MCF 10A (cell line): ENCODE measurements at regions not wholly inside any gene's neighbourhood (a gene's known extent, or its start where the extent isn't known, plus 50 kb on each side); places are given as distances from the start of the nearest gene placed in this dataset.

Experiments
- BruUV-seq: library from RNA; stranded (reverse); fragments of 400-500 nt; replicated peaks from 2 replicates; lab custom pipeline; 2021; lab: Mats Ljungman, UMichigan
- CTCF ChIA-PET: fragments of 300-600 bp; sonication (Branson Sonifier 250); formaldehyde crosslinking; extraction: SDS; loops from one replicate; lab custom pipeline; 2021; ENCODE audit warnings: antibody characterized with exemption, inconsistent platforms; lab: Yijun Ruan, JAX
- POLR2A ChIA-PET: fragments of 300-600, 350-650 bp; sonication (Branson Sonifier 250); formaldehyde crosslinking; extraction: SDS; loops from one replicate; lab custom pipeline; 2020; ENCODE audit warnings: antibody characterized with exemption, inconsistent platforms; lab: Yijun Ruan, JAX
- DNase-seq: peaks from one replicate; pipeline ENCODE4 v3.0.0-alpha.2; 2018; ENCODE audit not compliant: unreplicated experiment
- H3K27ac Mint-ChIP-seq: one replicate; pipeline ENCODE4 v1.8.0; 2022; ENCODE audit warnings: mild to moderate bottlenecking, low read depth, mixed read lengths; ENCODE audit not compliant: unreplicated experiment
- H3K27me3 Mint-ChIP-seq: one replicate; pipeline ENCODE4 v1.8.0; 2022; ENCODE audit warnings: mixed read lengths; ENCODE audit not compliant: insufficient read depth, unreplicated experiment
- H3K36me3 Mint-ChIP-seq: one replicate; pipeline ENCODE4 v1.8.0; 2022; ENCODE audit warnings: mild to moderate bottlenecking, moderate library complexity, mixed read lengths; ENCODE audit not compliant: insufficient read depth, unreplicated experiment
- H3K4me1 Mint-ChIP-seq: one replicate; pipeline ENCODE4 v1.8.0; 2022; ENCODE audit warnings: mixed read lengths; ENCODE audit not compliant: insufficient read depth, unreplicated experiment
- H3K4me3 Mint-ChIP-seq: one replicate; pipeline ENCODE4 v1.8.0; 2022; ENCODE audit warnings: mild to moderate bottlenecking, moderate library complexity, mixed read lengths; ENCODE audit not compliant: unreplicated experiment
- H3K9me3 Mint-ChIP-seq: one replicate; pipeline ENCODE4 v1.8.0; 2022; ENCODE audit warnings: mixed read lengths; ENCODE audit not compliant: unreplicated experiment
- intact Hi-C: fragments of 100-400 bp; cut with micrococcal nuclease; formaldehyde crosslinking; loops from 2 replicates; pipeline ENCODE4 v1.14.1; 2022
- TF ChIP-seq, protein P1 (sequence below): fragments of 200-600 bp; IDR thresholded peaks from one replicate; pipeline ENCODE4 v1.8.0; 2022; ENCODE audit warnings: antibody characterized with exemption, mild to moderate bottlenecking; ENCODE audit not compliant: unreplicated experiment

DNA sequence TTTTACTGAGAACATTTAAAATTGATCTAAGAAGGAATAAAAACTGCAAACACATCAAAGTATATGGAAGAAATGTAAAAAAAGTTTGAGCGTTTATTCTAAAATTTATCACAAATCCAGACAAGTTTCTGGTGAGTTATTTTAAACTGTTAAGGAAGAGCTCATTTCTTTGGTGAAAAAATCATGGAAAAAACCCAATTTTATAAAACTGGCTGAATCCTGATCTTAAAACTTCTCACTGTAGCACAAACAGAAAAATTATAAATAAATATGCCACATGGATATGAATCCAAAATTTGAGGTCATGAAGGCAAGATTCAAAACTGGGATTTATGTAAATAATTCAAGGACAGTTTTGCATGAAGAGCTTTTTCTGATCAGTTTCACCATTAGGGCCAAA lies 205.1 kb upstream of the RGMA start:
- POLR2A ChIA-PET, result no interaction called here
- intact Hi-C loops, result no loop called here
- no peak for DNase-seq
- TF ChIP-seq, protein P1, sequence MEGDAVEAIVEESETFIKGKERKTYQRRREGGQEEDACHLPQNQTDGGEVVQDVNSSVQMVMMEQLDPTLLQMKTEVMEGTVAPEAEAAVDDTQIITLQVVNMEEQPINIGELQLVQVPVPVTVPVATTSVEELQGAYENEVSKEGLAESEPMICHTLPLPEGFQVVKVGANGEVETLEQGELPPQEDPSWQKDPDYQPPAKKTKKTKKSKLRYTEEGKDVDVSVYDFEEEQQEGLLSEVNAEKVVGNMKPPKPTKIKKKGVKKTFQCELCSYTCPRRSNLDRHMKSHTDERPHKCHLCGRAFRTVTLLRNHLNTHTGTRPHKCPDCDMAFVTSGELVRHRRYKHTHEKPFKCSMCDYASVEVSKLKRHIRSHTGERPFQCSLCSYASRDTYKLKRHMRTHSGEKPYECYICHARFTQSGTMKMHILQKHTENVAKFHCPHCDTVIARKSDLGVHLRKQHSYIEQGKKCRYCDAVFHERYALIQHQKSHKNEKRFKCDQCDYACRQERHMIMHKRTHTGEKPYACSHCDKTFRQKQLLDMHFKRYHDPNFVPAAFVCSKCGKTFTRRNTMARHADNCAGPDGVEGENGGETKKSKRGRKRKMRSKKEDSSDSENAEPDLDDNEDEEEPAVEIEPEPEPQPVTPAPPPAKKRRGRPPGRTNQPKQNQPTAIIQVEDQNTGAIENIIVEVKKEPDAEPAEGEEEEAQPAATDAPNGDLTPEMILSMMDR, result no peak
- H3K4me3 Mint-ChIP-seq, result no peak overlapping the region
- no peak overlapping the region for H3K27ac Mint-ChIP-seq
- no TSS peak for BruUV-seq
- H3K27me3 Mint-ChIP-seq, result no peaks in the 10 kb centered on the region
- H3K36me3 Mint-ChIP-seq, result no peaks in the 10 kb centered on the region
- CTCF ChIA-PET, result interaction anchor here (0.6 kb wide), 1 partner anchor 92 kb away, joined by 3 read pairs; no protein-coding TSS in a partner anchor
- peaks cover 7% of the 10 kb centered on the region for H3K4me1 Mint-ChIP-seq
- no peaks in the 10 kb centered on the region for H3K9me3 Mint-ChIP-seq

DNA sequence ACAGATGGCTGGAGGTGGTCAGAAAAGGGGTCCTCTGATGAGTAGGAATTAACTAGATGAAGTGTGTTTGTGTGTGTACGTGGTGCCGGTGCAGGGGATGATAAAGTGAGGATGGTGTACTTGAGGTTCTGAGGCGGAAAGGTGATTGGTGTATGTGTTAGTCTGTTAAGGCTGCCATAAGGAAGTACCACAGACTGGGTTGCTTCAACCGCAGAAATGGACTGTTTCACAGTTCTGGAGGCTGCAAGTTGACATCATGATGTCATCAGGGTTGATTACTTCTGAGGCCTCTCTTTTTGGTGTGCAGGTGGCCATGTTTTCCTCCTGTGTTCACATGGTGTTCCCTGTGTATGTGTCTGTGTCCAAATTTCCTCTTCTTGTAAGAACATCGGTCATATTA lies 202.4 kb upstream of the RGMA start:
- no peaks in the 10 kb centered on the region for H3K9me3 Mint-ChIP-seq
- TF ChIP-seq, protein P1, result no peak
- no peak overlapping the region for H3K4me3 Mint-ChIP-seq
- intact Hi-C loops, result no loop called here
- H3K4me1 Mint-ChIP-seq, result no peaks in the 10 kb centered on the region
- POLR2A ChIA-PET, result no interaction called here
- DNase-seq, result no peak
- no peak overlapping the region for H3K27ac Mint-ChIP-seq
- H3K27me3 Mint-ChIP-seq, result no peaks in the 10 kb centered on the region
- H3K36me3 Mint-ChIP-seq, result no peaks in the 10 kb centered on the region
- no TSS peak for BruUV-seq
- CTCF ChIA-PET, result interaction anchor here (0.6 kb wide), 1 partner anchor 248 kb away, joined by 3 read pairs; no protein-coding TSS in a partner anchor

- H3K36me3 Mint-ChIP-seq, result no peaks in the 10 kb centered on the region
- POLR2A ChIA-PET, result no interaction called here
- no peaks in the 10 kb centered on the region for H3K27me3 Mint-ChIP-seq
- H3K9me3 Mint-ChIP-seq, result no peaks in the 10 kb centered on the region
- intact Hi-C loops, result no loop called here
- no peaks in the 10 kb centered on the region for H3K4me1 Mint-ChIP-seq
- TF ChIP-seq, protein P1, result no peak
- CTCF ChIA-PET, result no interaction called here
- H3K27ac Mint-ChIP-seq, result no peak overlapping the region
- no TSS peak for BruUV-seq
- no peak overlapping the region for H3K4me3 Mint-ChIP-seq
- no peak for DNase-seq
These were observed 201.6 kb upstream of the RGMA start for GRCh38 chr15:93290618-93290946.

DNA sequence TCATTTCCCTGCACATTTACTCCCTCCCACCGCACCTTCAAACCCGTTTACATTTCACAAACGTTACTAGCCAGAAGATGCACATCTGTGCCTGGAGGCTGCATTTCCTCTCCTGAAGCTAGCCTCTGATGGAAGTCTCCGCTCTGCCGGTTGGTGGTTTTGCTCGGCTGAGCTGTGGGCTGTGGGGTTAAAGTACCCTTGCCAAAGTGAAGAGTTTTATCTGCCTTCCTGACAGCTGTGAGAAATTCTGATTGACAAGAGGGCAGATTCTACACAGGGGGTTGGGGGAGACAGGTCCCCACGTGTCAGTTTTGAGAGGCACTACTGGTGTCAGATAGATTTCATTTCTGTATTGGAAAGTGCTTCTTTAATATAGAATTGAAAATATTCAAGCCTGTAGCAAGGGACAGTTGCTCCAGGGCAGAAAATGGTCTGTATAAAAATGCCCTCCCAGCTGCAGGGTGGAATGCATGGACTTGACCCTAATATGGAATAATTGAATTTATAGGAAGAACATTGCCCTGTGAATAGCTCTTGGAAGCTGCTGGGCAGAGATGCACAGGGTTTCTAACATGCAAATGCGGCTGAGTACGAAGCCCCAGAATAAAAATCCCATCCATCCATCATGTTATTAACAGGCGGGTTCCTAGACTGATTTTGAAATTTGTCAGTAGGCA lies 201.1 kb upstream of the RGMA start:
- TF ChIP-seq, protein P1, result no peak
- CTCF ChIA-PET, result no interaction called here
- Mint-ChIP-seq H3K4me3 (no peak overlapping the region), H3K9me3 (no peaks in the 10 kb centered on the region), H3K27ac (no peak overlapping the region), H3K4me1 (no peaks in the 10 kb centered on the region), H3K27me3 (peaks cover 1% of the 10 kb centered on the region), H3K36me3 (no peaks in the 10 kb centered on the region)
- POLR2A ChIA-PET, result no interaction called here
- BruUV-seq, result no TSS peak
- no peak for DNase-seq
- intact Hi-C loops, result no loop called here
